Stimulated activated naive CD8-positive, alpha-beta T cell treated with anti-CD3 and anti-CD28 coated beads, Interleukin-15, amount 100 ng/mL, for 72 hours (primary cell): ENCODE measurements at regions not wholly inside any gene's neighbourhood (a gene's known extent, or its start where the extent isn't known, plus 50 kb on each side); places are given as distances from the start of the nearest gene placed in this dataset.

Source experiments
- ATAC-seq: fragments of 150-1000 bp; cut with Tn5 transposase; 2 replicates; pipeline ENCODE4 v1.10.0; 2021; ENCODE audit warnings: mild to moderate bottlenecking, moderate library complexity
- DNase-seq, 2 donors: peaks; one replicate each; pipeline ENCODE4 v3.0.0; 2021 to 2022
- H3K27ac Mint-ChIP-seq, 2 donors: one replicate each; pipeline ENCODE4 v1.8.0; 2022; ENCODE audit warnings: mild to moderate bottlenecking in 2 of 2, mixed read lengths in 2 of 2, moderate library complexity in 2 of 2
- H3K27me3 Mint-ChIP-seq: one replicate; pipeline ENCODE4 v1.8.0; 2022; ENCODE audit warnings: mixed read lengths
- H3K4me1 Mint-ChIP-seq: one replicate; pipeline ENCODE4 v1.8.0; 2022; ENCODE audit warnings: mild to moderate bottlenecking, mixed read lengths
- H3K4me3 Mint-ChIP-seq, 2 donors: one replicate each; pipeline ENCODE4 v1.8.0; 2022; ENCODE audit warnings: mild to moderate bottlenecking in 2 of 2, mixed read lengths in 2 of 2, moderate library complexity in 1 of 2
- H3K9me3 Mint-ChIP-seq, 2 donors: one replicate each; pipeline ENCODE4 v1.8.0; 2022; ENCODE audit warnings: mixed read lengths in 2 of 2

DNA sequence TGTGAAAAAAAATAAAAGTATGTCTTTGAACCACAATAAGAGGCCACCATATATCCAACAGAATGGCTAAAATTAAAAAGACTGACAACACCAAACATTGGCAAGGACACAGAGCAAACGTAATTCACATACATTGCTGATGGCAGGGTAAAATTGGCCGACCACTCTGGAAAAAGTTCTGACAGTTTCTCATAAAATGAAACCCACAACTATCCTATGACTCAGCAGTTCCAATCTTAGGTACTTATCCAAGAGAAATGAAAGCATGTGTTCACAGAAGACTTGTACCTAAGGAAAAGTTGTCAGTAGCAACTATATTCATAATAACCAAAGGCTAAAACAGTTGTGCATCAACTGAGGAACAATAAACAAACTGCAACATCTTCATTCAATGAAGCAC lies 357.3 kb upstream of the XYLT1 start:
- DNase-seq (no peak), ATAC-seq (no peak)
- H3K4me1 Mint-ChIP-seq, result no peaks in the 10 kb centered on the region
- no peaks in the 10 kb centered on the region for H3K9me3 Mint-ChIP-seq
- peaks cover 6% of the 10 kb centered on the region for H3K27me3 Mint-ChIP-seq
- no peak overlapping the region for H3K4me3 Mint-ChIP-seq
- no peak overlapping the region for H3K27ac Mint-ChIP-seq

DNA sequence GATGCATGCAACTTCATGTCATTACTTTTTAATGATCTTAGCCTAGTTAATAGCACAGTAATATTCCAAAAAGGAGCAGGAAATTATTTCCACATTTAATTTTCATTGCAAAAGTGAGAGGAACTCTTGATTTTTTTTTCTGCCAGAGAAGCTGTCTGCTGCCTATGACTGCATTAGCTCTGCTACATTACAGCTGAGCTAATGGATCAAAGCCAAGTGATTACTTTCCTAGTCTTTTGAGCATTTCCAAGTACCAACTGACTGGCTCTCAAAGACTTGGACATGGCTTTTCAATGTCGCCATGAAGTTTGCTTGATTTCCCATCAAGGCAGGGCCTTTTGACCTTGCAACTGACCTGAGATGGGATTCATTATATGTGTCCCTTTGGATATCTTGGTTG lies 356.6 kb upstream of the XYLT1 start:
- no peak overlapping the region for H3K27ac Mint-ChIP-seq
- no peaks in the 10 kb centered on the region for H3K9me3 Mint-ChIP-seq
- no peak for DNase-seq
- H3K4me1 Mint-ChIP-seq, result no peaks in the 10 kb centered on the region
- no peak for ATAC-seq
- H3K27me3 Mint-ChIP-seq, result peaks cover 10% of the 10 kb centered on the region
- no peak overlapping the region for H3K4me3 Mint-ChIP-seq

DNA sequence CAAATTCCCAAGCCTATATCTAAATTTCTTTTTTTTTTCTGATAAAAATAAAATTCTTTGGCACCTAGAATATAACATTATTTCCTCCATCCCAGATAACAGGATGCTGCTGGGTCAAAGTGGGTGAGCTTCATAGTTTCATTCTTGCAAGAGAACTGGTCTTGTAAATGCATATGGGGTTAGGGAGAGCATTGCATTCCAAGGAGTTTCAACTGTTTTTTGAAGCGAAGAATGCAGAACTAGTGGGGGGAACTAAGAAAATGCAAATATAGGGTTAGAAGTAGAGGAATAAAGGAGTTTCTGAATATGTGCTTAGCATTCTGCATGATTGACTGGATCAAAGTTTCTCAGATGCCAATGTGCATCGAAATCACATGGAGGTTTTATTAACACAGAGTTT lies 347.2 kb upstream of the XYLT1 start:
- ATAC-seq, result no peak
- no peak for DNase-seq

DNA sequence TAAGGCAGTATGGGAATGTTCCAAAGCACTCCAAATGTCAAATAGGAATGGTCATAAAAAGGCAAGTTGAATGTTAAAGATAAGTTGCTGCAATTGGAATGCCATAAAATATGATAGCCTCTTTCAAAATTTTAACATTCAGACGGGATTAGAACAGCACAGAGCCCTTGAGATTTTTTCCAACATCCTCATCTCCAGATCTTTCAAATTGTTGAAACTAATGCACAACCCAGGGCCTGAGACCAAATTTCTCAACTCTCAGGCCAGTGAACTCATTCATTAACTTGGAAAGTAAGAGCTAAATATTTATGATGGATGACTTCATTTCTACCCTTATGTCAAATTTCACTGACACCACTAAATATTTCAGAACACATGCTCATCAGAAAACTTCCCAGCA lies 346.5 kb upstream of the XYLT1 start:
- no peak overlapping the region for H3K4me3 Mint-ChIP-seq
- no peak for ATAC-seq
- no peak overlapping the region for H3K27ac Mint-ChIP-seq
- peaks cover 7 to 18% of the 10 kb centered on the region in 2 donors for H3K9me3 Mint-ChIP-seq
- peaks cover 7% of the 10 kb centered on the region for H3K27me3 Mint-ChIP-seq
- no peaks in the 10 kb centered on the region for H3K4me1 Mint-ChIP-seq
- no peak for DNase-seq

More for the DNA sequence above, 347.2 kb upstream of the XYLT1 start:
- Mint-ChIP-seq H3K9me3 (peaks cover 7 to 18% of the 10 kb centered on the region in 2 donors), H3K4me1 (no peaks in the 10 kb centered on the region), H3K27ac (no peak overlapping the region), H3K27me3 (peaks cover 10% of the 10 kb centered on the region), H3K4me3 (no peak overlapping the region)

DNA sequence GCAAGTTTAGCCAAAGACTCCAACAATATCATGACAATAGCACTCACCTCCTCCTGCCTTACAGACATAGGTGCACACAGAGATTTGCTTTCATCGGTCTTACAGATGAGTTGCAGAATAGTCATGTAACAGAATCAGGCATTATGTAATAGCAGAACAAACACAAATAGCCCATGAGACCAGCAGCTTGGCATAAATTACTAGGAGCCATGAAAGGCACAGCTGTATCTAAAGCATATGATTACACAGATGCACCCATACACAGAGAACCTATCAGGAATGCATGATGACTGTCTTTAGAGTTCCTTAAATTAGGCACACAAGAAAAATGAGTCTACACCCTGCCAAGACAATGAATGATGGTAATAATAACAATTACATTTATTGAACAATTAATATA lies 342.0 kb upstream of the XYLT1 start:
- no peak overlapping the region for H3K27ac Mint-ChIP-seq

DNA sequence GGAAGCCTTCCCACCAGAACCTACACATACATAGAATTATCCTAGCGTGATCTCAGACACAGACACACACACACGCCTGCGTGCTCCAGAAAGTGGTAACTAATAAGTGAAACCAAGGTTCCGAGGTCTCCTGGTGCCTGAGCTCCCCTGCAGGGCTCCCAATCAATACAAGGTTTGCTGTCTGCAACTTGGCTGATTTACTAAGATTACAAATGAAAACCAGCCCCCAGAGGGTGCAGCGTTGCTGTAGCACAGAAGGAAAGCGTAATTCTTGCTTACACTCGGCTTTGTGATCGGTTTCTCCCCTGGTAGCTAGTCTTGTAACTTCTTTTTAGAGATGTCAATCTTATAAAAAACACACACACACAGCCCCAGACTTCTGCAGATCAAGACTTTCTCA lies 334.1 kb upstream of the XYLT1 start:
- Mint-ChIP-seq H3K4me1 (no peaks in the 10 kb centered on the region), H3K9me3 (no peaks in the 10 kb centered on the region), H3K27ac (no peak overlapping the region), H3K4me3 (no peak overlapping the region), H3K27me3 (peaks cover 18% of the 10 kb centered on the region)
- no peak for ATAC-seq
- no peak for DNase-seq

More for the DNA sequence above, 342.0 kb upstream of the XYLT1 start:
- Mint-ChIP-seq H3K9me3 (peaks cover 7 to 16% of the 10 kb centered on the region in 2 donors), H3K27me3 (peaks cover 3% of the 10 kb centered on the region), H3K4me3 (no peak overlapping the region), H3K4me1 (no peaks in the 10 kb centered on the region)
- no peak for DNase-seq
- no peak for ATAC-seq

DNA sequence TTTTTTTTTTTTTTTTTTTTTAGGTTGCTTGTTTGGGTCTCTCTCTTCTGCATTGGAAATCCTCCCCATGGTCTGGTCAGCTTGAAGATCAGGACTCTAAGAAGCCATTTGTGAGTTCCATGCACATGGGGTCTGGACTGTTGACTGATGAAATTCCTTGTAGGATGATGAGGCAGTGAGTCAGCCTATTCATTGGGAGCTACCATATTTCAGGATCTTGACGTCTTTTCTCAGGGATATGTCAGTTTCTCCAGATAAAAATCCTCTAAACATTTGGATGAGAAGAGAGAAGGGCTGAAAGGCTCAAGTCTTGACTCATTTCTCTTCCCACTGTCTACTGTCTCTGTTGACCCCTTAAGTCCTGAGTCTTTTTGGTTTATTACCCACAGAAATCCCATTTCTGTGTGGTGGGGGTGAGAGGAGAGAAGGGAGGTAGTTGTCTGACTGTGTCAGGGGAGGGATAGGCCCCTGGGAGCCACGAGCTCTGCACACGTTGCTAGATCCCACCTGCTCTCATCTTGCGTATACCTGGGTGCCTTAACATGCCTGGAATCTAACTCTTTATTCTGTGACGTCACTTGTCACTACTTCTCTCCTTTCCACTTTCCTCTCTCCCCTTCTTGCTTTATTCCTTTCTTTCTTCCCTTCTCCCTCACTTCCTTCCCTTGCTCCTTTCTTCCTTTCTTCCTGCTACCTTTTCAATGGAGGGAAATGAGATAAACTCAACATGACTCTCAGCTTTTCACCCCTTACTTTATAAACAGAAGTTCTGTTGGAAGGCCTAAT lies 333.1 kb upstream of the XYLT1 start:
- H3K4me3 Mint-ChIP-seq, result no peak overlapping the region
- peak overlapping the region in 1 of 2 donors; percentile 47 for H3K27ac Mint-ChIP-seq
- no peaks in the 10 kb centered on the region for H3K9me3 Mint-ChIP-seq
- ATAC-seq (no peak), DNase-seq (no peak)
- peaks cover 18% of the 10 kb centered on the region for H3K27me3 Mint-ChIP-seq
- H3K4me1 Mint-ChIP-seq, result no peaks in the 10 kb centered on the region

DNA sequence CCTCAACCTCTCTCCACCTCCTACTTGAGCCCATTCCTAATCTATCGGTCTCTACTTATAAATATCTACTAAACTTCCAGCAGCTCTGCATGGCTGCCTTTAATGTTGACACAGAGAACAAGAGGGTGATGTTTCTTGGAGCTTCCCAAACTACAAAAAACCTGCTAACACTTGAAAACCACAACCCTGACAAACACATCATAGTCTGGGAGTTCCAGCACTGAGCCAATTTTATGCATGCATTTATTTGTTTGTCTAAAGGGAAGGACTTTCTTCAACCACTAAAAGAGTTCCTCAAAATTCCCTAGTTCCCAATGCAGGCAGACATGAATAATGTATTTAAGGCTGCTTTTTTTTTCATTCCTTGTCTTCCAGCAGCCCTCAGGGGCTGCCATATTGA lies 331.8 kb upstream of the XYLT1 start:
- no peak overlapping the region for H3K4me3 Mint-ChIP-seq
- ATAC-seq (no peak), DNase-seq (no peak)
- H3K4me1 Mint-ChIP-seq, result no peaks in the 10 kb centered on the region
- no peaks in the 10 kb centered on the region for H3K9me3 Mint-ChIP-seq
- peaks cover 13% of the 10 kb centered on the region for H3K27me3 Mint-ChIP-seq
- no peak overlapping the region for H3K27ac Mint-ChIP-seq

DNA sequence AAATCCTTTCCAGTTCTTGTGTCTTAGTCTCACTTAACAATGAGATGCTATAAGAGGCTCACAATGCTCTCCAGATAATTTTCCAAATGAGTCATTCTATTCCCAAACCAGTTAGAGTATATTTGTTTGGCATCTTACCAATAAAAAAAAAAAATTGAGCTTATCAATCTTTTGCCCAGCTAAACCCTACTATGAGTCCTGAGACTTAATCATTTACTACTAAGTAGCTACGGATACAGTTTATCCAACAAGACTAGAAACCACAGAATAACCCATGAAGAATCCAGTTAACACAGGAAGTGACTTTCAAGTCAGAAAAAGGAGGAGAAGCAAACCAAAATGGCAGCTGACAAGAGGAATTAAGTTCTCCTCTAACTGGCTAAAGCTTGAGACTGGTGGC lies 330.3 kb upstream of the XYLT1 start:
- H3K4me1 Mint-ChIP-seq, result no peaks in the 10 kb centered on the region
- H3K9me3 Mint-ChIP-seq, result no peaks in the 10 kb centered on the region
- H3K27me3 Mint-ChIP-seq, result peaks cover 6% of the 10 kb centered on the region

DNA sequence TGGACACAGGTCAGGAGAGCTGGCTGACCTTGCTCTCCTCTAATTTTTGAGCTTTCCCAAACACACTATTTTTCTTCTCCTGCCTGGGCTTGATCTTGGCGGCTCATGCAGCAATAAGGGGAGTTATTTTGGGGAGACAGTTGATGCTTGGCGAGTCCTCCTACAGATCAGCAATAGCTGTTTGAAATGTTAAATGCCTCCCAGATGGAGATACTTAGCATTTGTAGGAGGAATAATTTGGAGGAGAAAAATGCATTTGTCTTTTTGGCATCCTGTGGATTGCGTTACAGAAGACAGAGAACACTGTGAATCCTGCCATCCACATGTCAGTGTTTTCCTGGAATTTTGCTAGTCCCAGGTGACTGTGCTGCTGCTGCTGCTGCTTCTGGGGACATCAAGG lies 328.0 kb upstream of the XYLT1 start:
- DNase-seq, result no peak
- H3K27me3 Mint-ChIP-seq, result no peaks in the 10 kb centered on the region
- no peak overlapping the region for H3K4me3 Mint-ChIP-seq
- H3K27ac Mint-ChIP-seq, result no peak overlapping the region
- H3K9me3 Mint-ChIP-seq, result no peaks in the 10 kb centered on the region
- ATAC-seq, result no peak
- H3K4me1 Mint-ChIP-seq, result no peaks in the 10 kb centered on the region

More for the DNA sequence above, 330.3 kb upstream of the XYLT1 start:
- no peak overlapping the region for H3K27ac Mint-ChIP-seq
- ATAC-seq (no peak), DNase-seq (no peak)
- H3K4me3 Mint-ChIP-seq, result no peak overlapping the region

DNA sequence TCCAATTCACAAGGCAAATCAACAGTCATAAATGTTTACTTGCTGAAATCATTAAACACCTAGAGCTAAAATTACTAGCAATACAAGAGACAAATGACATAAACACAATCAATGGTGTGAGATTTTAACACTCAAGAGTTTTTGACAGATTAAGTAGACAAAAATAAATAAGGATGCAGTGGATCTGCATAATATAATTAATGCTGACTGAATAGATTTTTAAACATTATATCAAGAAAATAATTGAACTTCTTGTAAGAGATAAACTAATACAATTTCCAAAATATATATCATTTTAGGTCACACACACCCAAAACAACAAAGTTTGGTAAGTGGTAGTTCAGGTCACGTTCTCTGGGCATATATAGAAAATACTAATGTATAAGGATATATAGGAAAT lies 322.6 kb upstream of the XYLT1 start:
- H3K27ac Mint-ChIP-seq, result no peak overlapping the region
- no peak for DNase-seq
- H3K4me1 Mint-ChIP-seq, result no peaks in the 10 kb centered on the region
- no peak for ATAC-seq
- H3K9me3 Mint-ChIP-seq, result peaks cover 0 to 9% of the 10 kb centered on the region in 2 donors
- peaks cover 15% of the 10 kb centered on the region for H3K27me3 Mint-ChIP-seq
- H3K4me3 Mint-ChIP-seq, result no peak overlapping the region

DNA sequence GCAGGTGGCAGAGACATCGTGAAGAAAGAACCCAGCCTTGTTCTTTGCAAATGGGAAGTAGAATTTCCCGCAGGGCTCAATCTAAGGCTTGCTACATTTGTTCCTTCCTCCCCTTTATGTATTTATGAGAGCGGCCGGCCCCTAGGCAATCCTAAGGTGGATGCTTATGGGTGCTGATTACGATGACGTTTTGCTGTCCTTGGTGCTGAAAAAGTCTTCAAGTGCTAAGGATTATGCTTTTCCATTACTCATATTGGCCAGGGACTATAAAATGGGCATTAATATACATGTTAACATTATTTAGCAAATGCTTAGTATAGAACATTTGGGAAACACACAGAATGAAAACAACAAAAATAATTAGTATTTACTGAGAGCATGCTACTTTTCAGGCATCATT lies 313.3 kb upstream of the XYLT1 start:
- H3K27me3 Mint-ChIP-seq, result peaks cover 6% of the 10 kb centered on the region
- H3K27ac Mint-ChIP-seq, result no peak overlapping the region
- no peak overlapping the region for H3K4me3 Mint-ChIP-seq
- H3K4me1 Mint-ChIP-seq, result no peaks in the 10 kb centered on the region
- ATAC-seq (no peak), DNase-seq (no peak)
- no peaks in the 10 kb centered on the region for H3K9me3 Mint-ChIP-seq

DNA sequence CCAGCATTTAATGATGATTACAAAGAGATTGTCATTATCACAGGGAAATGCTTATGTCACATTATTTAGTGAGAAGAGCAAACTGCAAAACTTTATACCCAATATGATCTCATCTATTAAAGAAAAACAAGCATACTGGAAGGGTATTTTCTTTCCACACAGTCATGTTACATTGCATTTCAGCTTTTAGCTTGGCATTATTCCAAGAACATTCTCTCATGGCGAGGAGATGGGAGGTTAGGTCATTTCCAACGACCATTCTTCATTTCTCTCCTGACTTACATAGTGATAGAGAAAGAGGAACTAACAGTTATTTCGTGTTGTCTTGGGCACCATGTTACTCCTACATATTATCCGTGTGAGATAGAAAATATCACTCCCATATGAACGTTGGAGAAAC lies 309.4 kb upstream of the XYLT1 start:
- Mint-ChIP-seq H3K4me3 (no peak overlapping the region), H3K4me1 (no peaks in the 10 kb centered on the region), H3K27ac (no peak overlapping the region), H3K9me3 (no peaks in the 10 kb centered on the region), H3K27me3 (peaks cover 13% of the 10 kb centered on the region)
- DNase-seq, result no peak
- ATAC-seq, result no peak

DNA sequence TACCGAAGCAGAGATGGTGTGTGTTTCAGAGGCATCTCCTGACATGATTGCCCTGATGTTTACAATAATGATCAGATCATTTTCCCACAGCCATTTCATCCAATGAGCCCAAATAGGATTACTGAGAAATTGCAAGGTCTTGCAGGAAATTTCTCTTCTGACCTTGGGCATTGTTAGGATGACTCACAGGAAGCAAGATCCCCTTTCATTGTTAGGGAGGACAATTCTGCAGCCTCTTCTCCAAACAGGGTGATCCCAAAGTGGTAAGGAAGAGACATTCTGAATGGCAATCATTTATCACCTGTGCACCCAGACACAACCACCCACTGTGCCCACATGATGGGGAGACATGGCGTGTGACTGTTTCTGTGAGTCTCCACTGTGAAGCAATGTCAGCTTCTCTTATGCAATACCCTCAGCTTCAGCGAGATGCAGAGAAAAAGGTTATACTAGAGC lies 306.7 kb upstream of the XYLT1 start:
- ATAC-seq (no peak), DNase-seq (no peak)
- Mint-ChIP-seq H3K4me3 (no peak overlapping the region), H3K9me3 (no peaks in the 10 kb centered on the region), H3K27ac (no peak overlapping the region), H3K27me3 (peaks cover 22% of the 10 kb centered on the region), H3K4me1 (no peaks in the 10 kb centered on the region)

DNA sequence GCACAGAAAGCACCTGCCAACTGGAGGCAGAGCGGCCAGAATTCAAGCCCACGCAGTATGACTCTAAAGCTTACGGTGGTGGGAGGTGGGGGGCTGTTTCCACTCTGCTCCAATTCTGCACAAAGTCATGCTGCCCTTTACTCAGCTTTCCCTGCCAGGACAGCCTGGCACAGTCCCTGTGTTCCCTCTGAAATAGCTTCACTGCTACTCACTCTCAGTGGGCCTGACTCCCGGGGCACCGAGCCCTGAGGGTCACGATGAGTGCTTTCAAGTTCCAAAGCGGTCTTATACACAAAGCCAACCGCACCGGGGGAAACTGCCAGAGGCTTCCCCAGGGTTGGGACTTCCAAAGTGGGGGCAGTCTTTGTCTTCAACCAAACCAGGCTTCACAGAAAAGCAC lies 306.1 kb upstream of the XYLT1 start:
- H3K27me3 Mint-ChIP-seq, result peaks cover 22% of the 10 kb centered on the region

DNA sequence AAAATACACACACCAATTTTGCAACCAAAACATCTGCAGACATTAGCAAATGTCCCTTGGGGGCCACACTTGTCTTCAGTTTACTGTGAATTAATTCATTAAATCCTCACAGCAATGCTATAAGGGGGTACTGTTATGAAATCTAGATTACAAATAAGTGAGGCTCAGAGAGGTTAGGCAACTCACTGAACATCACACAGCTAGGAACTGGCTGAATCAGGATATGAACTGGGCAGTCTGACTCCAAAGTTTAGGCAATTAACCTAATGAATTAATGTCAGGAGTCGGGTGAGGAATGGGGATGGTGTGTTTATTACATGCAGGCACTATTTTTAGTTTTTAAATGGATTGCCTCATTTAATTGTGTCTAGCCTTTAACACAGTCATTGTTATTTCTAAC lies 305.7 kb upstream of the XYLT1 start:
- Mint-ChIP-seq H3K27ac (no peak overlapping the region), H3K9me3 (no peaks in the 10 kb centered on the region), H3K4me1 (no peaks in the 10 kb centered on the region), H3K27me3 (peaks cover 22% of the 10 kb centered on the region), H3K4me3 (no peak overlapping the region)
- ATAC-seq (no peak), DNase-seq (no peak)

More for the DNA sequence above, 306.1 kb upstream of the XYLT1 start:
- ATAC-seq (no peak), DNase-seq (no peak)
- Mint-ChIP-seq H3K27ac (no peak overlapping the region), H3K4me3 (no peak overlapping the region), H3K4me1 (no peaks in the 10 kb centered on the region), H3K9me3 (no peaks in the 10 kb centered on the region)

DNA sequence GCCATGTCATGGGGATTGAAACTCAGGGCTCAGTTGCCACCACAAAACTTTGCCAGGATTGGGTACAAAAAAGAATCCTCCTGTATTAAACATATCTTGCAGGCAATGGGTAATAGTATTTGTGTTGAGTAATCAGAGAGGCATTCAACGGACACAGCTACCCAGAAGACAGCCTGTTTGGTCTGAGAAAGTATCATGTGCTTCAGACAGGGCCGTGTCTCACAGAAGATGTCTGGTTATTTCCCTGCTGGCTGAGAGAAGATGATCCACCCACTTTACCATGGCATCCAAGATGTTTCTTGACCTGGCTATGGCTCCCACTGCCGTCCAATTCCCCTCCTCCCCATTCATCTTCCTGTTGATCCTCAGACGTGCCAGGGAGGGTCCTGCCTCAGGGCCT lies 304.3 kb upstream of the XYLT1 start:
- no peaks in the 10 kb centered on the region for H3K4me1 Mint-ChIP-seq
- DNase-seq, result no peak
- H3K4me3 Mint-ChIP-seq, result no peak overlapping the region
- no peak for ATAC-seq
- peaks cover 22% of the 10 kb centered on the region for H3K27me3 Mint-ChIP-seq
- peaks cover 3 to 5% of the 10 kb centered on the region in 2 donors for H3K9me3 Mint-ChIP-seq
- no peak overlapping the region for H3K27ac Mint-ChIP-seq
